ENCODE measurements at regions not wholly inside any gene's neighbourhood (a gene's known extent, or its start where the extent isn't known, plus 50 kb on each side); places are given as distances from the start of the nearest gene placed in this dataset.
"Not testable (repeated sequence)": the region's sequence is repeated elsewhere in the genome, so short reads cannot be mapped to it uniquely, and the experiment has no call there.

- no peak for DNase-seq
Observed at GRCh38 chr6:113248532-113248931, 608.6 kb upstream of the MARCKS start.

DNA sequence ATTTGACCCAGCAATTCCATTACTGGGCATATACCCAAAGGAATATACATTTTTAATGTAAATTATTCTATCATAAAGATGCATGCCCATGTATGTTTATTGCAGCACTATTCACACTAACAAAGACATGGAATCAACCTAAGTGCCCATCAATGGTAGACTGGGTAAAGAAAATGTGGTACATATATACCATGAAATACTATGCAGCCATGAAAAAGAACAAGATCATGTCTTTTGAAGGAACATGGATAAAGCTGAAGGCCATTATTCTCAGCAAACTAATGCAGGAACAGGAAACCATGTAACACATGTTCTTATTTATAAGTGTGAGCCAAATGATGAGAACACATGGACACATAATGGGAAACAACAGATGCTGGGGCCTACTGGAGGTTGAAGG is 603.0 kb upstream of the MARCKS start:
- not testable (repeated sequence) for DNase-seq

- DNase-seq: no peak
Observed at GRCh38 chr6:113258771-113259170, 598.4 kb upstream of the MARCKS start.

- DNase-seq: no peak
Observed at GRCh38 chr6:113271437-113271836, 585.7 kb upstream of the MARCKS start.

DNA sequence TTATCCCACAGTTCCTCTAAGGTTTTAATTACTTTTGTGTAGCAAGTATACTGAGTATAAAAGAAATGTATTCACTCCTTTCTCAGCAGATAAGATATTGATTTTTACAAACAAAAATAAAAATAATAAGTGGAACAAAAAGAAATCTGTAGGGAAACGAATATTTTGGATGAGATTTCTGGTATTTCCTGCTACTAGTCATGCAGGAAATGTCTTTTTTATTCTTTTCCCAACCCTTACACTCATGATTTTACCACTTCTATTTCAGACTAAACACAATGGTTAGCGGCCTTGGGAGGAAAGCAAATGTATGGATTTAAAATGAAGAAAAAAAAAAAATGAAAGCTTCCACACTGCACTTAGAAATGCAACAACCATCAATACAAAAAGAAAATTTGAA is 580.5 kb upstream of the MARCKS start:
- no peak for DNase-seq

DNA sequence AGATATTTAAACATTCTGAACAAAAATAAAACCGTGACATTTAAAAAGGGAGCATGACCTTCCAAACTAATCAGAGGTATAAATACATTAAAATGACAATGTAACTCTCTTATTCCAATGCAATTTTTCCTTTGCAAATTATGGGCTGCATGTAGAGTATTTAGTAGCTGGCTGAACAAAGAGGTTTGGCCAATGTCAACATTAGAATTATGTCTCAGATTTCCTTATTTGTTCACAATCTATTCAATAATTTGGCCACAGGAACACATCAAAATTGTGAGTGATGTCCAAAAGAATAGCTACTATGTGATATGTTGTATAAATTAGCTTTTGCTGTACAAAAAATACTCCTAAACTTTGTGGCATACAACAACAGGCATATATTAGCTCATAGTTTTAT is 580.0 kb upstream of the MARCKS start:
- DNase-seq: no peak

- DNase-seq: no peak
Observed at GRCh38 chr6:113281014-113281413, 576.1 kb upstream of the MARCKS start.

DNA sequence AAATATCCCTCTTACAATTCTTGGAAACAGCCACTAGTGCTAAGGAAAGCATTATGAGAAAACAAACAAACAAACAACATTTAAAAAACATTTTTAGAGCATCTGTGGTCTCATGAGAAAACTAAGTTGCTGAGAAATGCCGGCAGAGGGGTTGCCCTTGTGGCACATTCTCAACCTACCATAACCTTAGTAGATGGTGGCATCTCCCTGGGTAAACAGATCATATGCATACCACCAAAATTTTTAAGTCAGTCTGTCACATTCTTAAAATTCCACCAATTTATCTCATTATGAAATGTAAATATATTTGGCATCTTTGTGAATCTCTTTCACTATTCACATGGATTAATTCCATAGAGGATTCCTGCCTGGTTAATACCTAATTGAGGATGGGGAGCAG is 575.7 kb upstream of the MARCKS start:
- DNase-seq: no peak

DNA sequence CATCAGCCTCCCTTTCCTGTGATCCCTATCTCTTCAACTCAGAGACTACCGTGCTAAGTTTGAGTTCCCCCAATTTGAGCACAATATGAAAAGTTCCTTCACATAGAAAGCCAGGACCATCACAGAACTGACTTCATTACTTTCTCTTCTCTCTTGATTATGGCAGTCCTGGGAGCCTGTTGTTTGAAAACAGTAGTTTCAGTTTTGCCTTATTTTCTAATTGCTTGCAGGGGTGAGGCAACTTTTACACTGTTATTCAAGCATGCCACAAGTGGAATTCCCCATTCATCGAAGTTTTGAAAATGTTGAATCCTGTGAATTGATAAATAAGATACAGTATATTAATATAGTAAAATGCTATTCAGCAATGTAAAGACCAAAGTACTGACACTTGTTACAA is 569.7 kb upstream of the MARCKS start:
- DNase-seq: no peak

DNA sequence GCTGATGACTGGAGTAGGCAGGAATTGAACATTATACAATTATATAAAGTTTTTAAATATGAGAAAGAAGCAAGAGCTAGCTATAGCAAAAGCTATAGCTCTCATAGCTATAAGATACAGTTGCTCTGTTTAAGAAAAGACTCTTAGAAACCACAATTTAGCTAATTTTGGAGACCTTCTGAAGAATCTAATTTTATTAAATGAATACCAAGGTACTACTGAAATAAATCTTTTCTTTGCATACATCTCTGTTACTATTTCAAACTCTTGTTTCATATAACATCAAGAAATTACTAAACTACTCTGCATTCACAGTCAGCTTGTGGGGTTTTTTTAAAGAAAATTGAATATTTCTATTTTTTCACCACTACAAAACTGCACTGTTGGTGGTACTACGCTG is 568.7 kb upstream of the MARCKS start:
- no peak for DNase-seq

DNA sequence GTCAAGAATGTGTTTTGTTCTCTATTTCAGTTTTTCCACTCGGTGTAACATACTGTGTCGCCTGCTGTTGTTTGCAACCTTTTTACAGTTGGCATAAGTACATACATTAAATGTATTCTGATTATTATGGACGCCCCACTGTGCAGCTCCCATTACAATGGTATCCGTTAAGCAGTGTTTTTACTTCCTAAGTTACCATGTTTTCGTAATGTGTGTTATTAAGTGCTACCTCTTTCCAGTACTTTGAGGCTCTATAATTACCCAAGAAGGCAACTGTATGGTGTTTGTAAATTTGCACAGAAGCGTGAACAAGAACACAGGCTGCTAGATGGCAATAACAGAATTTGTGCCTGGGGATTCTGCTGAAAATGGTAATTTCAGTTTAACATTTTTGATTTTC is 568.0 kb upstream of the MARCKS start:
- DNase-seq: no peak

- no peak for DNase-seq
Observed at GRCh38 chr6:113290684-113291083, 566.5 kb upstream of the MARCKS start.

- no peak for DNase-seq
Observed at GRCh38 chr6:113291751-113292445, 565.2 kb upstream of the MARCKS start.

- no peak for DNase-seq
Observed at GRCh38 chr6:113292646-113293422, 564.3 kb upstream of the MARCKS start.

GRCh38 chr6:113293423-113293740 is 563.8 kb upstream of the MARCKS start:
- no peak for DNase-seq

GRCh38 chr6:113299531-113299930 is 557.6 kb upstream of the MARCKS start:
- no peak for DNase-seq

DNA sequence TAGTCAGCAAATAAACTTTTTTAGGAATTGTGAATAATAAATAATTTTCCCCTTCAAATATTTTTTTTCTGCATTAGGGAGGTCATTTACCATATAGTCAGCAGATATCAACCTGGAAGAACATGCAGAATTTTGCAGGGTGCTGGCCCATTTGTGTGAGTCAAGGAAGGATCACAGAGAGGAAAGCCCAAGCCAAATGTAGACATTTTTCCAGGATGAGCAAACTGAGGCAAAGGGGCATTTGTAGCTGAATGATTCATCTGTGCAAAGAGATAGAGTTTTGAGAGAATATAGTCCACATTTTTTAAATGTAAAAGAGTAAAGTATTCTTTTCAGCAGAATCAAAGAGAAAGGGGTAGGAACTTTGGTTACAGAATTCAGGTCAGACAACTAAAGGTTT is 555.5 kb upstream of the MARCKS start:
- no peak for DNase-seq

DNA sequence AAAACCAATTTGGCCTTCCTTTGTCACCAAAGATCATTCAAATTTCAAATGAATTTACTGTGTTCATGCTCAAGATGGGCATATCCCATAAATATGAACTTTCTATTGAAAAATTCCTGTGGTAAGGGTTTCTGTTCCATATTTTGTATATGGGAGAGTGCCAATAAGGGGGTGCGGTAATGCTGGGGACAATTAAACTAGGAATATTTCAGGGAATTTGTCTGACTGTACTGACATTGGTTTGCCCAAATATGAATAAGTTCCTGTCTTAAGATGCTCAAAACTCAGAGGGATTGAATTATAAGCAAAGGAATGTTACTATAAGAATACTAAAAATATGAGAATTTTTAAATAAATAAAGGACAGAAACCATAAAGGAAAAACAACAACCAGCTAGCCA is 553.0 kb upstream of the MARCKS start:
- DNase-seq: no peak

DNA sequence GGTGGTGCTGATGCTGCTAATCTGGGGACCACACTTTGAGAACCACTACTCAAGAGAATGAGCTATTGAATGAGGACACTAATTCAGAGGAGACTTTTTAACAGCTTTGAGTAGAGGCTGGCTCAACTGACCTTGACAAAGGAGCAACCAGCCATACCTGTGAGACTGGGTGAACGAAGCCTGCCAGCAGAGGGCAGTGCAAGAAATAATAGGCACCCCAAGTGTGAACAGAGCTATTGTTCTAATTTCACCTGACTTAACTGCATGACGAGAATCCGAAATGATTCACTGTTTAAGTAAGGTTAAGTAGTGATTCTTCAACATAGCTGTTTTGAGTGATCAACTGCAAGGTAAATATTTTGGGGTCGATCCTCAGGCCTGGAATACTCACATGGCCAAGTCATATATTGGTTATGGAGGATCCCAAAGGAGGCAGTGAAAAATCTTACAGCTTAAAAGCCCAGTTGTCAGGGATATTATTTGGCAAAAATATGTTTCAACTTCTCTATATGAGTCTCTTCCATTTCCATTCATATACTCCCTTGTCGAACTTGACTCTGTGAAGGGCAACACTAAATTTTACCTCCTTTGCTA is 550.5 kb upstream of the MARCKS start:
- peak; percentile 57 to 65 for DNase-seq

DNA sequence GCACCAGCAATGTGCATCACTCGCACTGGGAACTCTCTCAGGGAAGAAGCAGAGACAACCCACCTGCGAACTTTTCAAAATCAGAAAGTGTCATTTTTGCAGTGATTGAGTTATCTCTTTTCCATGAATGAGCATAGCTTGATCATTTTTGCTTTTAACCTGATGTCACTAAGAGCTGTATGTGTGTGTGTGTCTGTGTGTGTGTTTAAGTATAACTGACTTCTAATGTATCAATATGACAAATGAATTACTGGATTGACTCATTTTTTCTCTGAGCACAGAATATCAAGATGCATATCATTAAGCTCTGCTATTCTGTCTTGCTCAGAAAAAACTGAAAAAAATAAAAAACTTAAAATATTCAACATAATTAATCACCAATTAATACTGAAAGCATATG is 548.9 kb upstream of the MARCKS start:
- no peak for DNase-seq

- DNase-seq: no peak
Observed at GRCh38 chr6:113313841-113314240, 543.3 kb upstream of the MARCKS start.

- DNase-seq: no peak
Observed at GRCh38 chr6:113315165-113315564, 542.0 kb upstream of the MARCKS start.

DNA sequence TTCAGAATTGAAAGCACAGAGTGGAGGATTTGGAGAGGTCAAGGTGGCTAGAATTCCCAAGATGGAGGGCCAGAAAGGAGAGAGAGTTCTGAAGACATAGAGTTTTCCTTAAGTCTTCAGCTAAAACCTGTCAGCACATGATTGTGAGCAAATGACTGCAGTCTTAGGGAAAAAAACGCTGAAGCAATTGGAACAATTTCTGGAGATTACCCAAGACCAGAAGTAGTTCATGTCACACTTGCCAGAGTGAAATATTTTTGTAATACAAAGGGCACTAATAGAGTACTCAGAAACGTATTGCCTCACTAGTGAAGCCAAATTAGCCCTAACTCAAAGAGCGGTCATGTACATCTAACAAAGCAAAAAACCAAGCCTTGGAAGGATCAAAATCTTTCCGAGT is 541.3 kb upstream of the MARCKS start:
- DNase-seq: no peak

GRCh38 chr6:113317442-113317841 is 539.7 kb upstream of the MARCKS start:
- no peak for DNase-seq

Measured in inflammatory macrophage (primary cell).